OCI-LY3 (cell line): ENCODE measurements at regions not wholly inside any gene's neighbourhood (a gene's known extent, or its start where the extent isn't known, plus 50 kb on each side); places are given as distances from the start of the nearest gene placed in this dataset.

Experiments used
- H2AFZ ChIP-seq: fragments of 200-600, 300-600 bp; shearing (Covaris generic); 2 replicates; pipeline ENCODE4 v1.6.0; 2014; ENCODE audit warnings: antibody characterized with exemption, low read depth, low read length
- H3K27ac ChIP-seq: fragments of 200-600, 300-600 bp; sonication (generic); 2 replicates; pipeline ENCODE4 v1.5.1; 2014; ENCODE audit warnings: mild to moderate bottlenecking, low read length, moderate library complexity, mixed read lengths
- H3K27me3 ChIP-seq: fragments of 200-600, 300-600 bp; sonication (generic); 2 replicates; pipeline ENCODE4 v1.6.1; 2014; ENCODE audit warnings: low read depth, low read length, mixed read lengths
- H3K36me3 ChIP-seq: fragments of 200-600, 300-600 bp; sonication (generic); replicated peaks from 2 replicates; pipeline ENCODE3; 2014; ENCODE audit warnings: low read depth, low read length, mixed read lengths
- H3K4me1 ChIP-seq: fragments of 300-600, 200-600 bp; sonication (generic); 2 replicates; pipeline ENCODE4 v1.6.1; 2014; ENCODE audit warnings: low read length, mixed read lengths
- H3K4me2 ChIP-seq: fragments of 200-600, 300-600 bp; sonication (generic); 2 replicates; pipeline ENCODE4 v1.6.1; 2014; ENCODE audit warnings: low read length, mixed read lengths
- H3K4me3 ChIP-seq: fragments of 300-600, 200-600 bp; sonication (generic); 2 replicates; pipeline ENCODE4 v1.5.1; 2014; ENCODE audit warnings: antibody characterized with exemption, mild to moderate bottlenecking, low read length, moderate library complexity
- H3K79me2 ChIP-seq: fragments of 300-600, 200-600 bp; shearing (Covaris generic); 2 replicates; pipeline ENCODE4 v1.6.1; 2014; ENCODE audit warnings: mild to moderate bottlenecking, low read length, mixed read lengths
- H3K9ac ChIP-seq: fragments of 300-600, 200-600 bp; shearing (Covaris generic); 2 replicates; pipeline ENCODE4 v1.6.0; 2014; ENCODE audit warnings: mild to moderate bottlenecking, low read length, moderate library complexity
- H3K9me3 ChIP-seq: fragments of 200-600, 300-600 bp; shearing (Covaris generic); 2 replicates; pipeline ENCODE4 v1.6.1; 2014; ENCODE audit warnings: low read length, mixed read lengths; ENCODE audit not compliant: insufficient read depth
- H4K20me1 ChIP-seq: fragments of 200-600, 300-600 bp; sonication (generic); 2 replicates; pipeline ENCODE4 v1.6.1; 2016; ENCODE audit warnings: low read length, mixed read lengths; ENCODE audit not compliant: insufficient read depth
- CTCF ChIP-seq: fragments of 200-600, 300-600 bp; sonication (generic); IDR thresholded peaks from 2 replicates; pipeline ENCODE4 v1.5.1; 2014; ENCODE audit warnings: antibody characterized with exemption, low read length, low read depth
- EZH2phosphoT487 ChIP-seq: fragments of 200-600 bp; shearing (Covaris generic); IDR thresholded peaks from 2 replicates; pipeline ENCODE4 v1.6.1; 2018; ENCODE audit warnings: antibody characterized with exemption, mixed run types, low read depth

- Histone ChIP-seq H3K9me3 (no peaks in the 10 kb centered on the region), H3K4me2 (no peak overlapping the region), H3K9ac (no peak overlapping the region), H3K36me3 (no peaks in the 10 kb centered on the region), H3K4me3 (no peak overlapping the region), H3K79me2 (no peaks in the 10 kb centered on the region), H3K27me3 (no peaks in the 10 kb centered on the region), H4K20me1 (no peaks in the 10 kb centered on the region), H3K4me1 (no peaks in the 10 kb centered on the region), H3K27ac (no peak overlapping the region), H2AFZ (no peak overlapping the region)
- TF ChIP-seq CTCF (no peak), EZH2phosphoT487 (no peak)
Measured at GRCh38 chr5:153432583-153432982, 57.9 kb upstream of the GRIA1 start.

- Histone ChIP-seq H4K20me1 (no peaks in the 10 kb centered on the region), H3K36me3 (no peaks in the 10 kb centered on the region), H3K27me3 (no peaks in the 10 kb centered on the region), H3K4me3 (no peak overlapping the region), H3K9ac (no peak overlapping the region), H3K79me2 (no peaks in the 10 kb centered on the region), H3K9me3 (no peaks in the 10 kb centered on the region), H3K27ac (no peak overlapping the region), H2AFZ (no peak overlapping the region), H3K4me1 (no peaks in the 10 kb centered on the region), H3K4me2 (no peak overlapping the region)
- no peak for TF ChIP-seq CTCF
- TF ChIP-seq EZH2phosphoT487 = no peak
Measured at GRCh38 chr5:153437251-153437650, 53.2 kb upstream of the GRIA1 start.

- TF ChIP-seq CTCF (no peak), EZH2phosphoT487 (no peak)
Measured at GRCh38 chr5:153439130-153439529, 51.3 kb upstream of the GRIA1 start.

More at GRCh38 chr5:153439130-153439529, 51.3 kb upstream of the GRIA1 start:
- Histone ChIP-seq H4K20me1 (no peaks in the 10 kb centered on the region), H2AFZ (no peak overlapping the region), H3K4me3 (no peak overlapping the region), H3K27me3 (no peaks in the 10 kb centered on the region), H3K4me1 (no peaks in the 10 kb centered on the region), H3K9ac (no peak overlapping the region), H3K79me2 (no peaks in the 10 kb centered on the region), H3K9me3 (no peaks in the 10 kb centered on the region), H3K36me3 (no peaks in the 10 kb centered on the region), H3K27ac (no peak overlapping the region), H3K4me2 (no peak overlapping the region)
